ENCODE measurements at regions not wholly inside any gene's neighbourhood (a gene's known extent, or its start where the extent isn't known, plus 50 kb on each side); places are given as distances from the start of the nearest gene placed in this dataset.

DNA sequence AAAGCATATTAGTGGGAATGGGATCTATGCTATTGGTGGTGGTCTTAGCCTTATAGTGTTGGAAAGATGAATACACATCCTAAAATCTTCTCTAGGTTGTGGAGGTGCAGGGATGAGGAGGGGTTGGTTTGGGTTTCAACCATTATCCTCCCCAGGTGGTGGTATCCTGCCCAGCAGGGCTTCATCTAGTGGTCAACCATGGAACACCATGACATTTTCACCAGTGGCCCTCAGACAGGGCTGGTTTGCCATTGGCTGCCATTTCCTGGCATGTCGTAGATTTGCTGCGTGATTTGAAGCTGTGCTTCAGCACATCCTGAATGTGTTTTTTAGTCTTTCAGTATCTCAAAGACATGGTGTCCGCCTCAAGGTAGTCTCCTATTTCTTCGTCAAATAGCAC, 391.2 kb upstream of the HNRNPA3 start:
- TF ChIP-seq, protein P1, sequence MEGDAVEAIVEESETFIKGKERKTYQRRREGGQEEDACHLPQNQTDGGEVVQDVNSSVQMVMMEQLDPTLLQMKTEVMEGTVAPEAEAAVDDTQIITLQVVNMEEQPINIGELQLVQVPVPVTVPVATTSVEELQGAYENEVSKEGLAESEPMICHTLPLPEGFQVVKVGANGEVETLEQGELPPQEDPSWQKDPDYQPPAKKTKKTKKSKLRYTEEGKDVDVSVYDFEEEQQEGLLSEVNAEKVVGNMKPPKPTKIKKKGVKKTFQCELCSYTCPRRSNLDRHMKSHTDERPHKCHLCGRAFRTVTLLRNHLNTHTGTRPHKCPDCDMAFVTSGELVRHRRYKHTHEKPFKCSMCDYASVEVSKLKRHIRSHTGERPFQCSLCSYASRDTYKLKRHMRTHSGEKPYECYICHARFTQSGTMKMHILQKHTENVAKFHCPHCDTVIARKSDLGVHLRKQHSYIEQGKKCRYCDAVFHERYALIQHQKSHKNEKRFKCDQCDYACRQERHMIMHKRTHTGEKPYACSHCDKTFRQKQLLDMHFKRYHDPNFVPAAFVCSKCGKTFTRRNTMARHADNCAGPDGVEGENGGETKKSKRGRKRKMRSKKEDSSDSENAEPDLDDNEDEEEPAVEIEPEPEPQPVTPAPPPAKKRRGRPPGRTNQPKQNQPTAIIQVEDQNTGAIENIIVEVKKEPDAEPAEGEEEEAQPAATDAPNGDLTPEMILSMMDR (IDR thresholded peaks at IDR 0.05; ENCODE audit: low read depth, low read length, missing control alignments): no peak
- DNase-seq (ENCODE audit: low read depth): no peak
- in situ Hi-C loops (cut with HindIII; ENCODE audit: low sequenced_read_pairs): no loop called here
- no peak overlapping the region for H3K4me3 ChIP-seq (ENCODE audit: low read depth, low read length)

DNA sequence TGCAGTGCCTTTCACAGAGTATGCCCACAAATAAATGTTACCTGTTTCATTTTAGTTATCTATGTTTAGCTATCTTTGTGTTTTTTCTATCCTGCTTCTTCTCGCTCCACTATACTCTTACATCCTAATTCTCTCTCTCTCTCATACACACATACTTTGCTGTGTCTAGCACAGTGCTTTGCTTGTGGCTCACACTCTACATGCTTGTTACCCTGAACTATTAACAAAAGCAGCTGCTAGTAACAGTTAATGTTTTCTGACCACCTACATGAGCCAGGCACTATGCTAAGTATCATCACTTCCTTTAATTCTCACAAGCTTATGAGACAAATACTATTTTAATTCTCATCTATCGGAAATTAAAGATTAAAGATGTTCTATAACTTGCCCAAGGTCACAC, 390.5 kb upstream of the HNRNPA3 start:
- no peak overlapping the region for H3K4me3 ChIP-seq (ENCODE audit: low read depth, low read length)
- DNase-seq (ENCODE audit: low read depth): no peak
- in situ Hi-C loops (cut with HindIII; ENCODE audit: low sequenced_read_pairs): no loop called here
- TF ChIP-seq, protein P1 (IDR thresholded peaks at IDR 0.05; ENCODE audit: low read depth, low read length, missing control alignments): no peak

DNA sequence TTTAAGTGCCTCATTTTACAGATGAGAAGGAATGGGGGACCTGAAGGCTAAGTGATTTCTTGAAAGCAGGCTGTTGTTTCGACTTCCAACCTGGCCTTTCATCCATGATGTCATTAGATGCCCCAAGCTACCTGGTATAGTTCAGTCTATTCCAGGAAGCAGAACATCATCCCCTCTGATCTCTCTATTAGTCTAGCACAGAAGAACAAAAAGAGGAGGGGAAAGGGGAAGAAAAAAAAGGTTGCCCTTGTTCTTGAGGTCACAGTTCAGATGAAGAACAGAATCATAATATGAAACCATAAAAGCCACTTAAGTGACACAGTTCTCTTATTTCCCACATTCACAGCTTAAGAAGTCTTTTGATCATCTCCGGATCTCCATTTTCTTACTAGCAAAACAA, 386.2 kb upstream of the HNRNPA3 start:
- DNase-seq (ENCODE audit: low read depth): no peak
- in situ Hi-C loops (cut with HindIII; ENCODE audit: low sequenced_read_pairs): no loop called here
- TF ChIP-seq, protein P1 (IDR thresholded peaks at IDR 0.05; ENCODE audit: low read depth, low read length, missing control alignments): no peak
- no peak overlapping the region for H3K4me3 ChIP-seq (ENCODE audit: low read depth, low read length)

DNA sequence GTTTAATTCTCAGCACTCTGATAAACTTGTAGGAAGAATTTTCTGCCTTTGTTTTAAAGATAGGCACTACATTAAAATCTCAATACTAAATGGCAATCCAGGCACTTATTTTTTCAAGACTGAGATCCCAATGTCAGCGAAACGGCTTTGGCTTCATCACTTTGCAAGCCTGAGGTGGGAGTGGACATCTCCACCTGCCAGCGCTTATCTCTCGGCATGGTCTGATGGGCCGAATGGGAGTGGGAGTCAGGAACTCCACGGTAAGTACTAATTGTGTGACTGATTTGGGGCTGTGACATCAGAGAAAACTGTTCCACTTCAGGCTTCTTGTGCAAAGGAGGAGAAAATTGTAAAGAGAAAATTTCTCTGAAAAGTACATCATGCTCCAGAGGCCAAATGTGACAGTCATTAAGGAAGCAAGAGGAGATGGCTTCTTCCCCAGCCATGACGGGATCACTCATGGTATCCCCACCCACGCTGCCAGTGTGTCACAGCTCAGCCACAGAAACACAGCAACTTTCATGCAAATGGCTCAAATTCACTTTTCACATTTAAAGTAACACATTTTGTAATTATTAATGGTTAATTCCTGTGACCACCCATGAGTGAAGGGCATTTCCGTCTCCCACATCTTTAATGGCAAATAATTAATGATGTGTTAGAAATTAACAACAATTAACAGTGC, 385.5 kb upstream of the HNRNPA3 start:
- H3K4me3 ChIP-seq (ENCODE audit: low read depth, low read length): no peak overlapping the region
- TF ChIP-seq, protein P1 (IDR thresholded peaks at IDR 0.05; ENCODE audit: low read depth, low read length, missing control alignments): no peak
- in situ Hi-C loops (cut with HindIII; ENCODE audit: low sequenced_read_pairs): no loop called here

DNA sequence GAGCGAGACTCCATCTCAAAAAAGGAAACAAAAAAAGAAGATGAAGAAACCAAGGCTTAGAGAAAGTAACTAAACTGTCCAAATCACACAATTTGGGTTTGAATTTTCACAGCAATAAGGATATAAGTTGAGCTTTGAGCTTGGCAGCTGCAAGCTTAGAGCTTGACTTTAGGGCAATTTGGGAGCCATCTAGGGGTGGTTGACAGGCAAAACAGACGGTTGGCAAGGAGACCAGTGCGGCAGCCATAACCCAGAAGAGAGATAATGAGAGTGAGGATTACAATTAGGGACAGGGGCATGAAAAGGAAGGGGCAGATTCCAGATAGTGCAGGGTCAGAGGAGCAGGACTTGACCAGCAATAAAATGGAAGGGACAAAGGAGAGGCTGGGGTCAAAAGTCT, 382.2 kb upstream of the HNRNPA3 start:
- no peak for DNase-seq (ENCODE audit: low read depth)
- TF ChIP-seq, protein P1 (IDR thresholded peaks at IDR 0.05; ENCODE audit: low read depth, low read length, missing control alignments): no peak
- in situ Hi-C loops (cut with HindIII; ENCODE audit: low sequenced_read_pairs): no loop called here
- H3K4me3 ChIP-seq (ENCODE audit: low read depth, low read length): no peak overlapping the region

More for the DNA sequence above, 385.5 kb upstream of the HNRNPA3 start:
- DNase-seq (ENCODE audit: low read depth): no peak

DNA sequence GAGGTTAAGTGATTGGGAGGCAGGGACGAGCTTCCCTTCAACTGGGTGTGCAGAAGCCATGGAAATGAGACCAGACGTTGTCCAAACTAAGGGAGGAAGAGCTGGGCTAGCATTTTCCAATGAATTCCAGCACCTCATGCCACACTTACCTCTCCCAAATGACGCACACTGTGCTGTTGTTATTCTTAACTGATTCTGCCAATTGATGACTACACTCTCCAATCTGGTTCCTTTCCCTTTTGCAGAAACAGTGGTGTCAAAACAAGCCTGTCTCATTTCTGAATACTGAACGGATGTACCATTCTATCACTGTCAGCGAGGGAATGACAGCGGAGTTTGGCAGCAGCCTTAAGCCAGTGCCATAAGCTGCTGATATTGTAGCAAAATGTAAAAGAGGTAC, 380.5 kb upstream of the HNRNPA3 start:
- H3K4me3 ChIP-seq (ENCODE audit: low read depth, low read length): no peak overlapping the region
- no peak for DNase-seq (ENCODE audit: low read depth)
- in situ Hi-C loops (cut with HindIII; ENCODE audit: low sequenced_read_pairs): no loop called here
- TF ChIP-seq, protein P1 (IDR thresholded peaks at IDR 0.05; ENCODE audit: low read depth, low read length, missing control alignments): no peak

Measured in astrocyte of the cerebellum (primary cell).